Fibroblast of the aortic adventitia (primary cell): ENCODE measurements at regions not wholly inside any gene's neighbourhood (a gene's known extent, or its start where the extent isn't known, plus 50 kb on each side); places are given as distances from the start of the nearest gene placed in this dataset.

Experiments
- DNase-seq: peaks from one replicate; pipeline ENCODE4 v3.0.0-alpha.2; 2010; ENCODE audit warnings: low read depth
- H3K4me3 ChIP-seq: 2 replicates; pipeline ENCODE4 v1.5.1; 2011; ENCODE audit warnings: low read depth, mild to moderate bottlenecking, control low read depth, low read length, moderate library complexity
- TF ChIP-seq, protein P1 (sequence below): IDR thresholded peaks from 2 replicates; pipeline ENCODE4 v1.5.1; 2011; ENCODE audit warnings: mild to moderate bottlenecking, low read length, control low read depth, inconsistent platforms; ENCODE audit not compliant: insufficient read depth

DNA sequence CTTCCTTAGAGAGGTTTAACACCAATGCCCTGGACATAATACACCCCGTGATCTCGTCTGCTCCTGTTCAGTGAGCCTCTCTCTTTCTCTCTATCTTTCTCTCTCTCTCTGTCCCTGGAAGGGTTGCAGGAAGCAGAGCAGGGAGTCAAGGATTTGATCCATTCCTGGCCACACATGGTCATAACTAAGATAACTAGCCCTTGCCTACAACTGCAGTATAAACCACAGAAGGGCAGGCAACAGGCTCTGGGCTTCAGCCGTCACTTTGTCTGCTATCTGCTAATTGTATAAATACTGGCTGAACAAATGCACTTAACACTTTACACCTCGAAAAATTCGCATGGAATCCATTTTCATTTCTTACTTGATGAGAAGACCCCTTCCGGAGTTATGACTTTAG lies 357.5 kb upstream of the RUNX1 start:
- no peak for DNase-seq
- no peak overlapping the region for H3K4me3 ChIP-seq
- TF ChIP-seq, protein P1, sequence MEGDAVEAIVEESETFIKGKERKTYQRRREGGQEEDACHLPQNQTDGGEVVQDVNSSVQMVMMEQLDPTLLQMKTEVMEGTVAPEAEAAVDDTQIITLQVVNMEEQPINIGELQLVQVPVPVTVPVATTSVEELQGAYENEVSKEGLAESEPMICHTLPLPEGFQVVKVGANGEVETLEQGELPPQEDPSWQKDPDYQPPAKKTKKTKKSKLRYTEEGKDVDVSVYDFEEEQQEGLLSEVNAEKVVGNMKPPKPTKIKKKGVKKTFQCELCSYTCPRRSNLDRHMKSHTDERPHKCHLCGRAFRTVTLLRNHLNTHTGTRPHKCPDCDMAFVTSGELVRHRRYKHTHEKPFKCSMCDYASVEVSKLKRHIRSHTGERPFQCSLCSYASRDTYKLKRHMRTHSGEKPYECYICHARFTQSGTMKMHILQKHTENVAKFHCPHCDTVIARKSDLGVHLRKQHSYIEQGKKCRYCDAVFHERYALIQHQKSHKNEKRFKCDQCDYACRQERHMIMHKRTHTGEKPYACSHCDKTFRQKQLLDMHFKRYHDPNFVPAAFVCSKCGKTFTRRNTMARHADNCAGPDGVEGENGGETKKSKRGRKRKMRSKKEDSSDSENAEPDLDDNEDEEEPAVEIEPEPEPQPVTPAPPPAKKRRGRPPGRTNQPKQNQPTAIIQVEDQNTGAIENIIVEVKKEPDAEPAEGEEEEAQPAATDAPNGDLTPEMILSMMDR, result no peak

DNA sequence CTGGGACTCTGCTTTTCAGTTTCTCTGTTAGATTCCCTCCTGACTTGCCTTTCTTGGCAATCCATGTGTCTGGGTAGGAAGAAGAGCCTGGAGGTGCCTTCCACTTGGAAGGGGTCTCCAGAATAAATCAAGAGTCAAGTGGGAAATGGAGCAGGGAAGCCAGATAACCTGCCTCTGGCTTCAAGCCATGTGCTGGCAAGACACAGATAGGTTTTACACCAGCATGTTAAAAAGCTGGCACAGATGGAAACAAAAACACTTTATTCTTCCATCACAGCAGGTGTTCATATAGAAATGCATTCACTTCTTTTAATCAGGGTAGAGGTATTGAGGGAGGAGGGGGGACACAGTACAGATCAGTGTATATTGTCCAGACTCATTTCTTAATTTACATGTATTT lies 356.9 kb upstream of the RUNX1 start:
- no peak for DNase-seq
- H3K4me3 ChIP-seq, result no peak overlapping the region
- TF ChIP-seq, protein P1, result no peak

DNA sequence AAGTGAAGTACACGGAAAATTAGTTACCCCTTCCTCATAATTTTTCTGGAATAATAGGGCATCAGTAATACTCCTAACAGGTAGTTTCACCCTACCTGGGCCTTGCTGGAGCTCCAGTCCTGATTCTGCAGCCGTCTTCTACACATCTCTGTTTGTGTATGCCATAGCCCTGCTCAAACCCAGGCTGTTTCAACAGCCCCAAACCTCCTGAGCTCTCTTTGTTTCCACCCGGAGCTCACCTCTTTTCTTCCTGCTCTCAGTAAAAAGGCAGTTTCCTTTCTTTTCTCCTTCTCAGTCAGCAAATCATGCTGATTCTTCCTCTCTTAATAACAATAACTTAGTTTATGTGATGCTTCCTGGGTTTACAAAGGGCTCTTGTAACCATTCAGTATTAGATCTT lies 355.1 kb upstream of the RUNX1 start:
- H3K4me3 ChIP-seq, result no peak overlapping the region
- no peak for DNase-seq
- TF ChIP-seq, protein P1, result no peak

DNA sequence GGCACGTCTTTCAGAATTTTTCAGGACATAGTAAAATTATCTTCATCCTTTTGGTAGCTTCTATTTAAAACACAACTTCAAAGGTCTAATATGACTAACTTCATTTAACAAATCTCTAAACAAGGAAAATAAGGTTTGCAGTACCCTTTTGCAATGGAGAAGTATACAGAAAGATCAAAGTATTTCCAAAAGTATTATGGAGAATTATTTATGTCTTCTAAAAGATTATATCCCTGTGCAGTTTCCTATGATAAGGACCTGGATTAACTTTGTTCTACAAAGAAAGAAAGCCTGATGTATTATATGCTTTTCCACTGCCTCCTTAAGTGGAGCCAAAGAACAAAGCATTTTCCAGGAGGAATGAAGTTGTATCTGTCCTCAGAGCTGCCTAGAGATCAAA lies 353.0 kb upstream of the RUNX1 start:
- DNase-seq, result no peak
- TF ChIP-seq, protein P1, result no peak
- H3K4me3 ChIP-seq, result no peak overlapping the region

DNA sequence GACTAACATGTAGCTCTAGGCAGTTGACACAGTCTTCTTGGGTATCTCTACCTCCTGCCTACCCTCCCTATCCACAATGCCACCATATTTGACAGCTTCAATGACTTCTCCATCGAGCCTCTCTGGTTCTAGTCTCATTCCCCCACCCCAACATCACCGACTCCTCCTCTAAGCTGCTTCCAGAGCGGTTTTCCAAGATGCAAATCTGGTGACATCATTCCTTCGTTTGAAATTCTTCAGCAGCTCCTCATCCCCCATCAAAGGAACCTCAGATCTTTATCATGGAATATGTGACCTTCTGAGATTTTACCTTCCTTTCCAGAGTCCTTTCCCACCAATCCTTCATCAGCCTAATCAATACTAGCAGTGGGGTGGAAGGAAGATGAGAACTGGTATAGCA lies 352.4 kb upstream of the RUNX1 start:
- TF ChIP-seq, protein P1, result no peak
- no peak overlapping the region for H3K4me3 ChIP-seq
- no peak for DNase-seq

DNA sequence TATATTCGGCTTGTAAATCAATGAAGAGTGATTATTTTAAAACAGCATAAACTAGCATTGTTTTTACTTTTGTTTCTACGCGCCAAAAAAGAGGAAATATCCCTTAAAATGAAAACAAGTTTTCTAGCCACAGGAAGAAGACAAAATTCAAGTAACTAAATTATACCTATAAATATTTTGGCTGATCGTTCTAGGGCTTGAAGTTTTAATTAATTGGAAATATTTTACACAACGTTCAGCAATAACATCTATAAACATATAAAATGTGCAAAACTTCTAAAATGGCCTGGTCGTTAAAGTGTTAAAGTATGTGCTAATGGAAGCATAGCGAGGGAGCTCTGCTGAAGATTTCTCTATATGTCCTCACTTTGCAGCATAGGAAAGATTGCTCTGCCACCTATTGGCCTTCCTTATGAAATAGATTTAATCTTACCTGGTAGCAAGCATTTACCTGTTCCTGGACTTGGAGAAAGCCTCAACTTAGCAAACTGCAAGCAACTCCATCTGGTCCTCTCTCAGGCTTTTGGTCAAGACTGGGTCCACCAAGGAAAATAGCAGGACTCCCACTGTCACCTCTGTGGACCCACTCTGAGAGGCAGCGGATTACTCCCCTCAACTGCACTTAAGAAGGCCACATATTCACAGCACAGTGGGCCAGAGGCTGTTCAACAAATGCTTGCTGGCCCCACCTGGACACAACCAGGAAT lies 351.3 kb upstream of the RUNX1 start:
- no peak overlapping the region for H3K4me3 ChIP-seq
- peak; percentile 84 for DNase-seq
- TF ChIP-seq, protein P1, result peak; percentile 43

DNA sequence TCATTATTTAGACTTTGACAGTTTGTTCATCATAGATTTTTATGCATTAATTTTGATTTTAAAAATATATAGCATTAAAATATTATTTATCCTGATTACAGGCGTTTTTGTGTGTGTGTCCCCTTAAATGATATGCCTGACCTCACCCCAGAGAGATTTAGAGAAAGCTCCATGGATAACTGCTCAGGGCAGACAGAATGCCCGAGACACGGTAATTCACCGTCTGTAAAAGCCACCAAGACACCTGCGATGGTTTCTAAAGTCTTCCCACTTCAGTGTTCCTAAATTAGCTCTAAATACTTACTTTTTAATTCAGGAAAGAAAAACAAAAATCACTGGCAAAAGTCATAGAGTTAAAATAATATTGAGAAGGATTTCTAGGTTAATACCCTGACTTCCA lies 350.6 kb upstream of the RUNX1 start:
- TF ChIP-seq, protein P1, result no peak
- H3K4me3 ChIP-seq, result no peak overlapping the region
- DNase-seq, result no peak
